GM18909 (cell line): ENCODE measurements at regions not wholly inside any gene's neighbourhood (a gene's known extent, or its start where the extent isn't known, plus 50 kb on each side); places are given as distances from the start of the nearest gene placed in this dataset.
"Not testable (repeated sequence)": the region's sequence is repeated elsewhere in the genome, so short reads cannot be mapped to it uniquely, and the experiment has no call there.

Experiments used
- ATAC-seq: cut with Tn5 transposase; IDR thresholded peaks from one replicate; pipeline ENCODE4 v1.9.1; 2021; ENCODE audit warnings: mild to moderate bottlenecking; ENCODE audit not compliant: unreplicated experiment, poor library complexity

DNA sequence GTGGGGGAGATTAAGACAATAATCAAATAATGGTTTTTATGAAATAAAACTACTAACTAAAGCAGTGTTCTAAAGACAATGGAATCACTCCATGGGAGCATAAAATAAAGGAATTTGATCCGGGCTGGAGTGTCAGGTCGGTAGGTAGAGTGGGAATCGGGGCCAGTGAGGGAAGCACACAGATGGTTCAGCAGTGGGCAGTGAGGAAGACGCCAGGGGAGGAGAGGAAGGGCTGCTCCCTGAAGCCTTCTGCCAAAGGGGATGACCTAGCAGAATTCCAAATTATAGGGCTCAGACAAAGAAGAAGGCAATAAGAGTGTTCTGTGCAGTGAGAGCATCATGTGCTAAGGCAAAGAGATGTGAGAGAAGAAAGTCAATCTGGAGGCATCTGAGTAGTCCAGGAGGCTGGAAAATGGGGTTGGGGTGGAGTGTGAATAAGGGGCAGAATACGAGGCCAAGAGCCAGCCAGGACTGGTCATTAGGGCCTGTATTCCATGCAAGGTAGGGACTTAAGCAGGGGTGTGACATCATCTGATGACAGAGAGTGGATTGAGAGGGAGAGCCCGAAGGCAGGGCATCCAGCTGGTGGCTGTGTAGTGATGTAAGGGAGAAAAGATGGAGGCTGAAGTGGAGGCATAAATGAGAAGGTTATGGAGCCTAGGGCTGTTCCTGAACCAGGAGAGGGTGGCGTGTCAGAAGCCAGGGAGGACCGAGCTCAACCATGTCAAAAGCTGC lies 137.6 kb downstream of the COPRS start:
- no peak for ATAC-seq

DNA sequence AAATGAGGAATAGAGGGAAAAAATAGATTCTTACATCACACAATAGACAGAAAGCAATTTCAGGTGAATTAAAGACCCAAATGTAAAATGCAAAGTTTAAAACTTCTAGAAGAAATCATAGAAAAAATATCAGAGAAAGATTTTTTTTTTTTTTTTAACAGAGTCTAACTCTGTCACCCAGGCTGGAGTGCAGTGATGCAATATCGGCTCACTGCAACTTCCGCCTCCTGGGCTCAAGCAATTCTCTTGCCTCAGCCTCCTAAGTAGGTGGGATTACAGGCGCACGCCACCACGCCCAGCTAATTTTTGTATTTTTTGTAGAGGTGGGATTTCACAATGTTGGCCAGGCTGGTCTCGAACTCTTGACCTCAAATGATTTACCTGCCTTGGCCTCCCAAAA lies 141.8 kb downstream of the COPRS start:
- ATAC-seq = not testable (repeated sequence)

GRCh38 chr17:31715446-31715845 lies 143.6 kb downstream of the COPRS start:
- ATAC-seq = no peak

DNA sequence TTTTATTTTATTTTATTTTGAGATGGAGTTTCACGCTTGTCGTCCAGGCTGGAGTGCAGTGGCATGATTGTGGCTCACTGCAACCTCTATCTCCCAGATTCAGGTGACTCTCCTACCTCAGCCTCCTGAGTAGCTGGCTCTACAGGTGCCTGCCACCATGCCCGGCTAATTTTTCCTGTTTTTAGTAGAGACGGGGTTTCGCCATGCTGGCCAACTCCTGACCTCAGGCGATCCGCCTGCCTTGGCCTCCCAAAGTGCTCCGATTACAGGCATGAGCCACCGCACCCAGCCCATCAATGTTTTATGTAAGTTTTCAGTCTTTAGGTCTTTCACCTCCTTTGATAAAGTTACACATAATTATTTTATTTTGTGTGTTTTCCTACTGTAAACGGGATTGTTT lies 154.6 kb downstream of the COPRS start:
- no peak for ATAC-seq

DNA sequence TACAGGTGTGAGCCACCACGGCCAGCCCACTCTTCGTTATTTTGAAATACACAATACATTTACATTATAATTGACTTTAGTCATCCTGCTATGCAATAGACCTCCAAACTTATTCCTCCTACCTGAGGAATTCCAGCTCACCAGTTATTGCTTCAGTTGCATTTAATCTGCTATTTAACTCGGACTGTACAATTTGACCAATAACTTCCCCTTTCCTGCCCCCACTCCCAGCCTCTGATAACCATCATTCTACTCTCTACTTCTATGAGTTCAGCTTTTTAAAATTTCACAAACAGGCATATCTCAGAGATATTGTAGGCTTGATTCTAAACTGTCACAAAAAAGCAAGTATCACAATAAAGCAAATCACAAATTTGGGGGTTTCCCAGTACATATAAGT lies 157.0 kb downstream of the COPRS start:
- ATAC-seq = no peak

DNA sequence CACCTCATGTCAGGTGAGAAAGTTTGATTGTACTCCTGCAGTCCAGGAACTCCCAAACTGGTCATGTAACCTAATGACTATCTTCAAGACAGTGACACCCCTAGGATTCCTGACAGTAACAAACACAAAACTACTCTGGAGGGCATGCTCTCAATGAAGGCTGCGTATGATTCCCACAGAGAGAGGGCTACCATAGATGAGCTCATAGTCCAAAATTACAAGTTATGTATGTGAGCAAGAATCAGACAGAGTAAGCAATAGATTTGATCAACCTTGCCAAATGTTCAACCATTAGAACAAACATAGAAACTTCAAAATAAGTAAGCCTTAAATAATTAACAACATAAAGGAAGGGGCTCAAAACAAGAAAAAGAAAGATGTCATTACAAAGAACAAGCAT lies 158.1 kb downstream of the COPRS start:
- no peak for ATAC-seq

GRCh38 chr17:31699886-31700285 lies 159.2 kb downstream of the COPRS start:
- ATAC-seq = no peak

- no peak for ATAC-seq
Measured at GRCh38 chr17:31699281-31699680, 159.8 kb downstream of the COPRS start.

- ATAC-seq = no peak
Measured at GRCh38 chr17:31698751-31699150, 160.3 kb downstream of the COPRS start.

GRCh38 chr17:31697838-31698237 lies 161.2 kb downstream of the COPRS start:
- ATAC-seq = no peak

- ATAC-seq = no peak
Measured at GRCh38 chr17:31696703-31697325, 162.2 kb downstream of the COPRS start.

DNA sequence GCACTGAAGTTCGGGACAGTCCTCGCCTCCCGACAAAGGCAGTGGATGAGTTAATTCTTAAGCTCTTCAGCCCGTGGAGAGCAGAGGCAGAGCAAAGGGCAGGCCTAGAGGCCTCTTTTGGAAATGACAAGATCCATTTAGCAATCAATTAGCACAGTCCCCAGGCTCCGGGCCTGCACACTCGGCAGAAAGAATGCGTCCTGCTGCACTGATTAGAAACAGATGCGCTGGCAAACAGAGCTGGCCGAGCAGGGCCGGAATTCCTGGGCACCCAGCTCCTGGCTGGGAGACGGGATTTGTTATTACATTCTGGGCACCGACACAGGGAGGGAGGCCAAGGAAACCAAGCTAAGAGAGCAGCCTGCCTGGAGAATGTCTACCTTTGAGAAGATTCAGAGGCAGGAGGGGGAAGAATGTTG lies 162.9 kb downstream of the COPRS start:
- ATAC-seq = no peak

- ATAC-seq = no peak
Measured at GRCh38 chr17:31695456-31696090, 163.5 kb downstream of the COPRS start.

- no peak for ATAC-seq
Measured at GRCh38 chr17:31693433-31694220, 165.4 kb downstream of the COPRS start.

DNA sequence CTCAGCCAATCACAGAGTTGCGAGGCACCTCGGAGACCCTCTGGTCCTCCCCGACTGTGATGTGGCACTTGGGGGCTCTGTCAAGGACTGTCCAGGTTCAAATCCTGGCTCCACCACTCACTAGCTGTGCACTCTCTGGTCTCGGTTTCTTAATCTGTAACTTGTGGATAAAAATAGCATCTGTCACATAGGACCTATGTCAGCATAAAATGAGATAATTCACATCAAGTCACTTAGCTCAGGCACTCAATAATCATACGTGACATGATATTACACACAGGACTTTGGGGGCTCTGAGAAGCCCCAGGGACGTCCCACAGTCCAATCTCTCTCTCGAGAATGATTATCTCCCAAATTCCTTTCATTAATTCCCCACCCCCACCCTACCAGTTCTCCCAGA lies 166.4 kb downstream of the COPRS start:
- ATAC-seq = no peak

- ATAC-seq = no peak
Measured at GRCh38 chr17:31692027-31692426, 167.0 kb downstream of the COPRS start.

GRCh38 chr17:31691251-31691905 lies 167.7 kb downstream of the COPRS start:
- no peak for ATAC-seq

DNA sequence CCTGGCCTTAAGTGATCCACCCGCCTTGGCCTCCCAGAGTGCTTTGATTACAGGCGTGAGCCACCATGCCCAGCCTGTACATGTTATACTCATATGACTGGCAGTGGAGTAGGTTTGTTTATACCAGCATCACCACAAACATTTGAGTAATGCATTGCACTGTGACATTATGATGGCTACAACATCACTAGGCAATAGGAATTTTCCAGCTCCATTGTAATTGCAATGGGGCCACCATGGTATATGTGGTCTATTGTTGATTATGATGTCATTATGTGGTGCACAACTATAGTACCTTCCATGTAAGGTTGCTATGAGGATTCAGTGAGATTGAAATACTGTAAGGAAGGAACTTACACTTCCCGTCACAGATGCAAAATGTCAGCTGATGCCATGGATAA lies 168.9 kb downstream of the COPRS start:
- ATAC-seq = no peak

DNA sequence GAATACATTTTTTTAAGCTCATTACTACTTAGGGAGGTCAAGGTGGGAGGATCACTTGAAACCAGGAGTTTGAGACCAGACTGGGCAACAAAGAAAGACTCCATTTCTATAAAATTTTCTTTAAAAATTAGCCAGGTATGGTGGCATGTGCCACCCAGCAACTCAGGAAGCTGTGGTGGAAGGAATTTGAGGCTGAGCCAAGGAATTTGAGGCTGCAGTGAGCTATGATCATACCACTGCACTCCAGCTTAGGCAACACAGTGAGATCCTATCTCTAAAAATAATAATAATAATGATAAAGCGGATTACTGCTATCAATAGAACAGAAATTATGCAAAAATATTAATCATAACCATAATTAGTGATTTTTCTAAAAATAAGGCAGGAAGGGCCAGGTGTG lies 170.3 kb downstream of the COPRS start:
- no peak for ATAC-seq

DNA sequence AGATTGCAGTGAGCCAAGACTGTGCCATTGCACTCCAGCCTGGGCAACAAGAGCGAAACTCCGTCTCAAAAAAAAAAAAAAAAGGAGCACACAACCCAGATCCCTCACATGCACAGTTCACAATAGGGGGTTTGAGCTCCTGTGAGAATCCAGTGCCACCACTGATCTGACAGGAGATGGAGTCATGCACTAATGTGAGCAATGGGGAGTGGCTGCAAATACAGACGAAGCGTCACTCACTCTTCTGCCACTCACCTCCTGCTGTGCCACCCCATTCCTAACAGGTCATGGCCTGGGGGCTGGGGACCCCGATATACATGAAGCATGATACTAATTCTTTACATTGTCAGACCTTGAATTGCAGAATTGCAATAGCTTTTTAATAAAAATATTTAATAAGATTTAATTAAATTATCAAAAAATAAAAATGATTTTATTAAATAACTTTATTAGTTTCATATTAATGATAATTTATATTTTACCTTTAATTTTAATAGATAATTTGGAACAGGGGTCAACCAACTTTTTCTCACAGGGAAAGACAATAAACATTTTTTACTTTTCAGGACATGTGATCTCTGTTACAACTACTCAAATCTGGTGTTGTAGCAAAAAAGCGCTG lies 171.4 kb downstream of the COPRS start:
- ATAC-seq = no peak
